Activated T-cell treated with anti-CD3 and anti-CD28 coated beads for 24 hours (primary cell): ENCODE measurements at regions not wholly inside any gene's neighbourhood (a gene's known extent, or its start where the extent isn't known, plus 50 kb on each side); places are given as distances from the start of the nearest gene placed in this dataset.

ENCODE experiments used
- DNase-seq: peaks from one replicate; pipeline ENCODE4 v3.0.0-alpha.2; 2020; ENCODE audit warnings: low read depth

- no peak for DNase-seq
Observed at GRCh38 chr13:34413538-34414210, 528.4 kb upstream of the NBEA start.

GRCh38 chr13:34414616-34415015, 527.5 kb upstream of the NBEA start:
- DNase-seq, result no peak

- no peak for DNase-seq
Observed at GRCh38 chr13:34416971-34417380, 525.1 kb upstream of the NBEA start.

GRCh38 chr13:34417896-34418295, 524.2 kb upstream of the NBEA start:
- no peak for DNase-seq

- no peak for DNase-seq
Observed at GRCh38 chr13:34419025-34419424, 523.0 kb upstream of the NBEA start.

GRCh38 chr13:34419755-34420154, 522.3 kb upstream of the NBEA start:
- no peak for DNase-seq

- no peak for DNase-seq
Observed at GRCh38 chr13:34420702-34421346, 521.2 kb upstream of the NBEA start.

GRCh38 chr13:34421347-34421719, 520.7 kb upstream of the NBEA start:
- DNase-seq, result no peak

GRCh38 chr13:34421858-34422475, 520.1 kb upstream of the NBEA start:
- DNase-seq, result no peak

GRCh38 chr13:34422956-34423355, 519.1 kb upstream of the NBEA start:
- DNase-seq, result no peak

- DNase-seq, result no peak
Observed at GRCh38 chr13:34425327-34425949, 516.6 kb upstream of the NBEA start.

- DNase-seq, result no peak
Observed at GRCh38 chr13:34428911-34429310, 513.2 kb upstream of the NBEA start.

GRCh38 chr13:34430294-34430693, 511.8 kb upstream of the NBEA start:
- no peak for DNase-seq

GRCh38 chr13:34431827-34432581, 510.1 kb upstream of the NBEA start:
- DNase-seq, result no peak

GRCh38 chr13:34435338-34435737, 506.7 kb upstream of the NBEA start:
- DNase-seq, result no peak

- no peak for DNase-seq
Observed at GRCh38 chr13:34437873-34438272, 504.2 kb upstream of the NBEA start.

- DNase-seq, result no peak
Observed at GRCh38 chr13:34452831-34453230, 489.2 kb upstream of the NBEA start.

GRCh38 chr13:34458756-34459715, 483.0 kb upstream of the NBEA start:
- no peak for DNase-seq

GRCh38 chr13:34459856-34460255, 482.2 kb upstream of the NBEA start:
- DNase-seq, result no peak

GRCh38 chr13:34462843-34463242, 479.2 kb upstream of the NBEA start:
- no peak for DNase-seq

GRCh38 chr13:34464011-34464410, 478.1 kb upstream of the NBEA start:
- no peak for DNase-seq
